ENCODE measurements at regions not wholly inside any gene's neighbourhood (a gene's known extent, or its start where the extent isn't known, plus 50 kb on each side); places are given as distances from the start of the nearest gene placed in this dataset.

DNA sequence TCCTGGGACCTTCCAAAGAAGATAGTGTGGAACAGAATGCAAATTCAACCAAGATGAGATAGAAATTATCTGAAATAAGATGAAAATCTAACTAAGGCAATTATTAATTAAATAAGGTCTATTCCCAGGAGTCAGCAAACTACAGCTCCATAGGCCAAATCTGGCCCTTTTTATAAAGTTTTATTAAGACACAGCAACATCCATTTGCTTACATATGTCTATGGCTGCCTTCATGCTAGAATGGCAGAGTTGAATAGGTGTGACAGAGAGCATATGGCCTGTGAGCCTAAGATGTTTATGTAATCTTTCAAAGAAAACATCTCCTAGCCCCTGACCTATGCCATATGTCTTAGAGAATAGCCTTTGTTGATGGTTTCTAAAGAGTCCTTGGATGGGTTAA is 503.0 kb downstream of the EDEM1 start:
- no peak overlapping the region for H3K27ac ChIP-seq
- H3K4me1 ChIP-seq, result no peaks in the 10 kb centered on the region
- TF ChIP-seq POLR2A (IDR thresholded peaks at IDR 0.05), result no peak
- TF ChIP-seq, protein P1, sequence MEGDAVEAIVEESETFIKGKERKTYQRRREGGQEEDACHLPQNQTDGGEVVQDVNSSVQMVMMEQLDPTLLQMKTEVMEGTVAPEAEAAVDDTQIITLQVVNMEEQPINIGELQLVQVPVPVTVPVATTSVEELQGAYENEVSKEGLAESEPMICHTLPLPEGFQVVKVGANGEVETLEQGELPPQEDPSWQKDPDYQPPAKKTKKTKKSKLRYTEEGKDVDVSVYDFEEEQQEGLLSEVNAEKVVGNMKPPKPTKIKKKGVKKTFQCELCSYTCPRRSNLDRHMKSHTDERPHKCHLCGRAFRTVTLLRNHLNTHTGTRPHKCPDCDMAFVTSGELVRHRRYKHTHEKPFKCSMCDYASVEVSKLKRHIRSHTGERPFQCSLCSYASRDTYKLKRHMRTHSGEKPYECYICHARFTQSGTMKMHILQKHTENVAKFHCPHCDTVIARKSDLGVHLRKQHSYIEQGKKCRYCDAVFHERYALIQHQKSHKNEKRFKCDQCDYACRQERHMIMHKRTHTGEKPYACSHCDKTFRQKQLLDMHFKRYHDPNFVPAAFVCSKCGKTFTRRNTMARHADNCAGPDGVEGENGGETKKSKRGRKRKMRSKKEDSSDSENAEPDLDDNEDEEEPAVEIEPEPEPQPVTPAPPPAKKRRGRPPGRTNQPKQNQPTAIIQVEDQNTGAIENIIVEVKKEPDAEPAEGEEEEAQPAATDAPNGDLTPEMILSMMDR (IDR thresholded peaks at IDR 0.05), result no peak
- H3K4me3 ChIP-seq, result no peak overlapping the region
- H3K27me3 ChIP-seq, result no peaks in the 10 kb centered on the region
- DNase-seq, result no peak
- no peaks in the 10 kb centered on the region for H3K36me3 ChIP-seq
- peaks cover 0 to 6% (median 0%) of the 10 kb centered on the region in 4 donors for H3K9me3 ChIP-seq

DNA sequence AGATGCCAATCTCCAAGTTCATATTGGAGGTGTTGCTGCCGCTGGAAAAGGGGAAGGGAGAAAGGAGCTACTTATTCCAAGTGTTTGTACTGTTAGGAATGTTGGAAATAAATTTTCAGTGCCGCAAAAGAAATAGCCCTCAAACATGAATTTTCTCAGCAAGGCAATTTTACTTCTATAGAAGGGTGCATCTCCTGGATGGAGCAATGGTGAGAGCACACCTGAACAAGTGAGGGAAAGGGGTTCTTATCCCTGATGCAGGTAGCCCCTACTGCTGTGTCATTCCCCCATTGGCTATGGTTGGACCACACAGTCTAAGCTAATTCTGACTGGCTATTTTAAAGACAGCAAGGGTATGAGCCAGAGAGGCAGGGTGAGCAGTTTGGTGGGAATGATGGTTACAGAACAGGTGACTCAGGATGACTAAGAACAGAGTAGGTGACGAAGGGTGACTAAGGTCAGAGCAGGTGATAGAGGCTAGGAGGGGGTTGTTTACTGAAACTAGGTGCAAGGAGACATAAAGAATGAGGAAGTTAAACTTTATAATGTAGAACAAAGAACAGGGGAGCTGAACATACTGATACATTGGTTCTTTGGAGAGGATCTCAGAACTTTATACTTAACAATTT is 503.5 kb downstream of the EDEM1 start:
- peaks cover 0 to 6% (median 0%) of the 10 kb centered on the region in 4 donors for H3K9me3 ChIP-seq
- TF ChIP-seq, protein P1 (IDR thresholded peaks at IDR 0.05), result no peak
- no peak for TF ChIP-seq POLR2A (IDR thresholded peaks at IDR 0.05)
- no peaks in the 10 kb centered on the region for H3K4me1 ChIP-seq
- no peak overlapping the region for H3K4me3 ChIP-seq
- H3K27me3 ChIP-seq, result no peaks in the 10 kb centered on the region
- H3K27ac ChIP-seq, result no peak overlapping the region
- H3K36me3 ChIP-seq, result no peaks in the 10 kb centered on the region
- no peak for DNase-seq

DNA sequence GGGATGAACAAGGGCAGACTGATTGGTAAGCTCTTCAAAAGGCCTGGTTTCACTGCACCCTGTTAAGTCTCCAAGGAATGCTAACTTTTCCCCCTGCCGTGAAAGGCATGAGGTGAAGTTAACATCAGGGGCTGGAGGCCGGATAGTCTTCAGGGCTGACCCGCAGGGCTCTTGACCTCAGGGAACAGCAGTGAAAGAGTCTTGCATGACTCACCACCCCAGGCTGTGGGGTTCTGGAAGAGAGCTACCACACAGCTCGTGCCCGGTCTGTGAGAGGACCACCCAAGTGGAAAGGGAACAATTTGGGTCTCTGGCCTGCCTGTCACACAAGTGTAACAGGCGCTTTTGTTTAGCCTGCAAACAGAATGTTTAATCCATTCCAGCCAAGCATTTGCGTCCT is 504.9 kb downstream of the EDEM1 start:
- H3K4me3 ChIP-seq, result no peak overlapping the region
- H3K36me3 ChIP-seq, result no peaks in the 10 kb centered on the region
- no peaks in the 10 kb centered on the region for H3K4me1 ChIP-seq
- peaks cover 0 to 6% (median 0%) of the 10 kb centered on the region in 4 donors for H3K9me3 ChIP-seq
- TF ChIP-seq, protein P1 (IDR thresholded peaks at IDR 0.05), result no peak
- H3K27me3 ChIP-seq, result no peaks in the 10 kb centered on the region
- H3K27ac ChIP-seq, result no peak overlapping the region
- DNase-seq, result no peak

DNA sequence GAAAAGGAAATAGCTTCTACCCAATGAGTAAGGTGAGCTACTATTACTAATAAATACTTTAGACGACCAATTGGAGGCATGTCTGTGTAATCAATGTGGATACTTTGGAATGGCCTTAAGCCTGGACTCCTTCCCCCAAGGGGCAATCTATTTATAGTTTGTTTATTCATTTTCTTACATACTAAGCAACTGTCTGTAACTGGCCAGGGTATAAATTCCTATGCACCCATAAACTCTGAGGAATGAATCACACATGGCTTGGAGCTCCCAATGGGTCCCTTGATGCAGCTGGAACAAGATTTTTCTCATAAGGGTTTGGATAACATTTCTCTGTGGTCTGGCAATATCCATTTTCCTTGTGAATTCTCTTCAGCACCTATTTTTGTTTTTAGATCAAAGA is 506.8 kb downstream of the EDEM1 start:
- TF ChIP-seq, protein P1 (IDR thresholded peaks at IDR 0.05), result no peak
- no peak for TF ChIP-seq POLR2A (IDR thresholded peaks at IDR 0.05)
- Histone ChIP-seq H3K4me3 (no peak overlapping the region), H3K27ac (no peak overlapping the region), H3K4me1 (no peaks in the 10 kb centered on the region), H3K36me3 (no peaks in the 10 kb centered on the region), H3K27me3 (no peaks in the 10 kb centered on the region), H3K9me3 (peaks cover 0 to 6% (median 0%) of the 10 kb centered on the region in 4 donors)
- no peak for DNase-seq

DNA sequence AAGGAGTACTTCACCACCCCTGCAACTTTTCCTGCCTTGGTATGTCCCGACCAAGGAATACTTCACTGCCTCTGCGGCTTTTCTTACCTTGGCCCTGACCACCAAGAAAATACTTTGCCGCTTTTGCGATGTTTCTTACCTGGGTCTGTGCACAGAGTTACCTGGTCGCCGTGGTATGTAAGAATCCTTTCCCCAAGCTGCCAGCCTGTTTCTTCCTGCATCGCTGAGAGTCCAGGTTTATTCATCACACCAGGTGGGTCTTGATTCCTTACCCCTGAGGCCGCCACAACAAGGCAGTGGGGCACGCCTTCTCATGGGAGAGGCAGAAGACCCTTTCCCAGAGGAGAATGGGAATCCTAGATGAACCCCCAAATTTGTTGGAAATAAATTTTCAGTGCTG is 511.3 kb downstream of the EDEM1 start:
- no peaks in the 10 kb centered on the region for H3K4me1 ChIP-seq
- no peak for TF ChIP-seq POLR2A (IDR thresholded peaks at IDR 0.05)
- TF ChIP-seq, protein P1 (IDR thresholded peaks at IDR 0.05), result no peak
- no peaks in the 10 kb centered on the region for H3K9me3 ChIP-seq
- no peak for DNase-seq
- H3K27ac ChIP-seq, result no peak overlapping the region
- no peak overlapping the region for H3K4me3 ChIP-seq
- no peaks in the 10 kb centered on the region for H3K36me3 ChIP-seq
- no peaks in the 10 kb centered on the region for H3K27me3 ChIP-seq

DNA sequence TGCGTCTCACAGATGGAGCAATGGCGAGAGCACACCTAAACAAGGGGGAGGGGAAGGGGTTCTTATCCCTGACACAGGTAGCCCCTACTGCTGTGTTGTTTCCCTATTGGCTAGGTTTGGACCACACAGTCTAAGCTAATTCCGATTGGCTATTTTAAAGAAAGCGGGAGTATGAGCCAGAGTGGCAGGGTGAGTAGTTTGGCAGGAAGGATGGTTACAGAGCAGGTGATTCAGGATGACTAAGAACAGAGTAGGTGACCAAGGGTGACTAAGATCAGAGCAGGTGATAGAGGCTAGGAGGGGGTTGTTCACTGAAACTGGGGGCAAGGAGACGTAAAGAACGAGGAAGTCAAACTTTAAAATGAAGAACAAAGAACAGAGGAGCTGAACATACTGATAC is 511.8 kb downstream of the EDEM1 start:
- no peak for TF ChIP-seq POLR2A (IDR thresholded peaks at IDR 0.05)
- TF ChIP-seq, protein P1 (IDR thresholded peaks at IDR 0.05), result no peak
- no peak for DNase-seq
- no peaks in the 10 kb centered on the region for H3K27me3 ChIP-seq
- H3K4me3 ChIP-seq, result no peak overlapping the region
- H3K9me3 ChIP-seq, result no peaks in the 10 kb centered on the region
- no peaks in the 10 kb centered on the region for H3K36me3 ChIP-seq
- no peak overlapping the region for H3K27ac ChIP-seq
- H3K4me1 ChIP-seq, result no peaks in the 10 kb centered on the region

Data from Peyer's patch (tissue), 4 donors.